Fibroblast of skin of abdomen (primary cell): ENCODE measurements at regions not wholly inside any gene's neighbourhood (a gene's known extent, or its start where the extent isn't known, plus 50 kb on each side); places are given as distances from the start of the nearest gene placed in this dataset.

Source experiments
- DNase-seq: peaks from one replicate; pipeline ENCODE4 v3.0.0-alpha.2; 2013

DNA sequence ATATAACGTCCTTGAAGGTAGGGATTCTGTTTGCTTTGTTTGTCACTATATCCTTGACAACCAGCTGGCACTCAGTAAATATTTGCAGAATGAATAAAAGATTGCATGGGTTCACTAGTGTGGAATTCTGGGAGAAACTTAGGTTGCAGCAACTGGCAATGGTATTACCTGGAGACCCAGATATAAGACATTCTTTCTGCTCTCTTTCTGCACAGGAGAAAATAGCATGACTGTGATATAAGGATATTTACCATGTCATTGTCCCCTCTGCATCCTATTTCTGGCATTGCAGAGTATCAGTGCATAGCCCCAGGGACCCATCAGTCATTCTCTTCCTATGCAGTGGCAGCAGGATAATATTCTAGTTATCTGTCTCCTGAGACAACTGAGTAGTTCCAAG lies 308.9 kb upstream of the LRRC7 start:
- no peak for DNase-seq

GRCh38 chr1:69263921-69264391 lies 303.8 kb upstream of the LRRC7 start:
- peak; percentile 95 for DNase-seq

DNA sequence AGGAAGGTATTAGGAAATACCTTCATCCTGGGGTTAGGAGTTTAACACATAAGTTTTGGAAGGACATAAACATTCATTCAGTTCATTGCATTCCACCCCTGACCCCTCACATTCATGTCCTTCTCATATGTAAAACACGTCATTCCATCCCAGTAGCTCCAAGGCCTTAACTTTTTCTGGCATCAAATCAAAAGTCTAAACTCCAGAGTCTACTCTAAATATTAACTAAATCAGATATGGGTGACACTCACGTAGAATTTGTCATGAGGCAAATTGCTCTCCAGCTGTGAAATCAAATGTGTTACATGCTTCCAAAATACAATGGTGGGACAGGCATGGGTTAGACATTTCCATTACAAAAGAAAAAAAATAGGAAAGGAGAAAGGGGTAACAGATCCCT lies 298.2 kb upstream of the LRRC7 start:
- no peak for DNase-seq

DNA sequence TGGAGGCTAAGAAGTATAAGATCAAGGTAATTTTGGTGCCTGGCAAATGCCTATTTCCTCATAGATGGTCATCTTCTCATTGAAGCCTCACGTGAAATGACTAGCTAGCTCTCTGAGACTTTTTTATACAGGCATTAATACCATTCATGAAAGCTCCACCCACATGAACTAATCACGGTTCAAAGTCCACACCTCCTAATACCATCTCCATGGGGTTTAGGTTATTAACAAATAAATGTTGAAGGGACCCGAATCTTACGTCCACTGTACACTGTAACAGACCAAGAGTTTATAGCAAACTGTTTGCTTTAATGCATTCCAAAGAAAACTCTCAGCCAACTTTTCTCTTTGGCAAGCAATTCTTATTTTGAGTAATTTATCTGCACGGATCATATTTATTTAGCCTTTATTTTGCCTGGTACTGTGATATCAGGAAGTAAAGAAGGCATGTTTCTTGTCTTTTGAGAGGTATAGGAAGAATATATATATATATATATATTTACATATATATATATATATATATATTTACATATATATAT lies 296.1 kb upstream of the LRRC7 start:
- no peak for DNase-seq

DNA sequence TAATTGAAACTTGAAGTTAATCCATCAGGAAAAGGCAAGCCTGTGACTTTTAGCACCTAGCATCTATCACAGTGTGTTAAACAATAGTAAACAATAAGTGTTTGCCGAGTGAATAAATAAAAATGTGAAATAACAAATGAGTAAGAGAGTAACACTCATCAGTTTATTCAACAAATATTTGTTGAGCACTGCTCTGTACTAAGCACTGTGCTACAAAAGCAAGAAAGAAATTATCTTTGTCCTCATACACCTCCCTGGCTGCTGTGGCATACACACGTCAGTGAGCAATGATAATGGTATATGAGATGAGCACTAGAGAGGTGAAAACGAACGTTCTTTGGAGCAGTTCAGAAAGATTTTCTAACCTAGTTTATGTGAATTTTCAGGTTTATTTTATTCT lies 295.0 kb upstream of the LRRC7 start:
- no peak for DNase-seq

DNA sequence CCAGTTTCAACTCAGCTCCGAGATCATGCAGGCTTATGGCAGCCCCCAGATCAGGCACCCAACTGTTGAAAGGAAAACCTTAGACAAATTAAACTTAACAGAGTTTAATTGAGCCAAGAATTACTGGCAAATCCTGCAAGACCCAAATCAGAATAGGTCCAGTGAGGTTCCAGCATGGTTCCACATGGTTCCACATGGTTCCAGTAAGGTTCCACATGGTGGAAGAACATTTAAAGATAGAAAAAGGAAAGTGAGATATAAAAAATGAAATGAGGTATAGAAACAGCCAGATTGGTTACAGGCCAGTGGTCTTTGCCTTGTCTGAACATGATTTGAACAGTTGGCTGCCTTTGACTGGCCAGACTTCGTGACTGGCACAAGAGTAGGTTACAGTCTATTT lies 288.8 kb upstream of the LRRC7 start:
- no peak for DNase-seq

GRCh38 chr1:69283516-69283915 lies 284.2 kb upstream of the LRRC7 start:
- no peak for DNase-seq

DNA sequence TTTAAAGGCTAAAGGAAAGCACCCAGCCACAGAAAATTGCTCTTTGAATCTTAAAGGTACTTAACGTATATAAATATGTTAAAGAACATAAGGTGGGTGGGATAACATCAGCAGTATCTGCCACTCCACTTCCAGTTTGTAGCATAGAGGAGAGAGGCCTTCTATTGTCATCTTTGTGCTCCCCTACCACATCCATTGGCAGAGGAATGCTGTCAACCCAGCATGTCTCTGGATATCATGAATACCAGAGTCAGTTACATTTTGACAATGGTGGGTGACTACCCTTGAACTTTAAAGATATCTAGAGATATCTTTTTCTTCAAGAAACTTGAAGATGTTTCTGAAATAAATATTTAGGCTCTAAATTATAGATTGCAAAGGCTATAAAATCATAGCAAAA lies 283.2 kb upstream of the LRRC7 start:
- no peak for DNase-seq

- DNase-seq = no peak
Observed at GRCh38 chr1:69288416-69288815, 279.3 kb upstream of the LRRC7 start.

DNA sequence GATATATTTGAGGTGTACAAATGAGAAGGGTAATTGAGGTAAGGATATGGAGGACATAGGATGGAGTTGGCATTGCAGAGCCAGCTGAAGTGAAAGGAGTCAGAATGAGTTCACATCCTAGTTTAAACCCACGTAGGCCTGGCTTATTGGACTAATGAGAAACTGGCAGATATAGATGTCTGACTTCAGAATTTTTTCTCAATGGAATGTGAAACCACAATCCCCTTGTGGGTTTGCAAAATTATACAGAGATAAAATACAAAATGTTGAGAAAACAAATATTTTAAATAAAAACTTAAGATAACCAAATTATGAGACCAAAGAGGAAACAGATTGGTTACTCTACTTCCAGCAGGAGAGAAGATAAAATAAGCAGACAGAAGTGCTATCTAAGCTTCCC lies 277.4 kb upstream of the LRRC7 start:
- DNase-seq = peak; percentile 31

- no peak for DNase-seq
Observed at GRCh38 chr1:69291541-69291940, 276.2 kb upstream of the LRRC7 start.

DNA sequence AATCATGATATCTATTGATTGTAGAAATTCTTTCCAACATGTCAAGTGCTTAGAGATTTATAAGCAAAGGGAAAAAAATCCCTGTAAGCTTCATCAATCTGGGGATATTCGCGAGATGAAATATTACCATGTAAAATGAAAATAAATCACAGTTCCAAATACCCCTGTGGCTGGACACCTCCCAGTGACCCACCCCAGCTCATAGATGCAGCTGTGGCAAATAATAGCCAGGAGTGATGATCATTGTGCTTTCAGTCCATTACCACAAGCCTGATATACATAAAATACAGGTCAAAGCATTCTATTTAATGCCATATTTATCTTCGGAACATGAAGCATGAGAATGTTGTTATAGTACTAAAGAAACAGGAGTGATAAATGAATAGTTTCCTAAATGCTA lies 274.9 kb upstream of the LRRC7 start:
- DNase-seq = no peak

- DNase-seq = no peak
Observed at GRCh38 chr1:69294171-69294570, 273.6 kb upstream of the LRRC7 start.

- DNase-seq = no peak
Observed at GRCh38 chr1:69295265-69295664, 272.5 kb upstream of the LRRC7 start.

DNA sequence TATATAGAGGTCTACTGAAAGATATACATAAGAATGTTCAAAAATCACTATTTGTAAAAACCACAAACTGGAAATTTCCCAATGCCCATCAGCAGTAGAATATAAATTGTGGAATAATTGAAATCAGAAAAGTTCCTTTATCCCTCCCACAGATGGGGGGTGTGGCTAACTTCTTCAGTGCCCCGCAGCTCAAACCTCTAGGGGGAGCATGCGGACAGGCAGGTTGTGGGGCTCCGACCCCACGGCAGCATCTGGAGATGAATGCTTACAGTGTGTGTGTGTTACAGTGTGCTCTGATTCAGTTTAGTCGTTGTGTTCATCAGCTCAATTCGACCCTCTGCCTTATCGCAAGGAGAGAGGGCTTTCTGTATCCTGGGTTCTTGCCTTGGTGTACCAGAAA lies 262.1 kb upstream of the LRRC7 start:
- no peak for DNase-seq

DNA sequence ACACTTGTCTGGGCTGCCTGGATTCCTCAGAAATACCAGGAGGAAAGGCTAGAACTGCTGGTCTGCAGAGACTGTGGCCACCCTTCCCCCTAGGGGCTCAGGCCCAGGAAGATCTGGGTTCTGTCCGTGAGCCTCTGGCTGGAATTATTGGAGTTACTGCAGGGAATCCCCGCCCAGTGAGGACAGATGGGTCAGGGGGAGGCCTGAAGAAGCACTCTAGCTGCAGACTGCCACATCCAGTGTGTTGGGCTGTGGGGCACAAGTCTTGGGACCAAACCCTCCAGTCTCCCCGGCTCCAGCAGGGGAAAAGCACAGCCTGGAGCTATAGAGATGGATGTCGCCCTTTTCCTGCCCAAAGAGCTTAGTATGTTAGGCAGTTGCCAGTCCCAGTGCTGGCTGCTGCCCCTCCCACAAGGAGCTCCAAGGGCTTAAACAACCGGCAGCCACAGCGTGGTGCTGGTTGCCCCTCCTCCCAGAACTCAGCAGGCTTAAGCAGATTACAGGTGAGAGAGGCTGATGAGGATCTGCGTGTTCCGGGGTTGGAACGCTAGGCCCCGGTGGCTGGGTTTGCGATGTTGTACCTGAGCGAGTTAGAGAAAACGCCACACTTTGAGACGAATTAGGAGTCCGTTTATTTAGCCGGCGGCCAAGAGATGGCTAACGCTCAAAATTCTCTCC lies 255.5 kb upstream of the LRRC7 start:
- no peak for DNase-seq

DNA sequence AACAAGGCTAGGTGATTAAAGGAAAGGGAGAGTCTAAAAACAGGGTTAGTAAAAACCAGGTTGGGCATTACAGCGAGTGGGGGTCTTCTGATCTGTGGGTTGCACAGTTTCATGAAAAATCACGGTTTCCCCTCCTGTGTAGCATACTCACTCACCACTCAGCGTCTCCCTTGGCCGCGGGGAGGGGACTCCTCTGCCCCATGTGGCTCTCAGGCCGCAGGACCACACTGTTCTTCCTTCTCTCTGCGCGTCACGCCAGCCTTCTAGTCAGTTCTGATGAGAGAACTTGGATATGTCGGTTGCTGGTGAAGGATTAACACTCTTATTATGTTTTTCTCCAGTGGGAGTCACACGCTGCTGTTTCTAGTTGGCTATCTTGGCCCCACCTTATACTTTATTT lies 254.6 kb upstream of the LRRC7 start:
- DNase-seq = no peak

DNA sequence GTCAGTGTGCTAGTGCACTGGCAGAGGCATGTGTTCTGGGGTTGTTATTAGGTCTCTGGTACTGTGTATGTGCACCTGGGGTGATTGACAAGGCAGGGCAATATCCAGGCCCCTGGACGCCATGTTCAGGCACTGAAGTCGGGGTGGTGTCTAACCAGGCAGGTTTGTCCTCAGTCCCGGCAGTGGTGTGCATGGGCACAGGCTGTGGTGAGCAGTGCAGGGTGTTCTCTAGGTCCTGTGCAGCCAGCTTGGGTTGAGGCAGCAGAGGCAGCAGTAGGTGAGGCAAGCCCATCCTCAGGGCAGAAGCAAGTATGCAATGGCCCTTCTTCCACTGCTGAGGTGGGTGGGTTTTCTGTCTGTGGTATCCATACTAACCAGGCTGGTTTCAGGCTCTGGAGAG lies 252.3 kb upstream of the LRRC7 start:
- no peak for DNase-seq

DNA sequence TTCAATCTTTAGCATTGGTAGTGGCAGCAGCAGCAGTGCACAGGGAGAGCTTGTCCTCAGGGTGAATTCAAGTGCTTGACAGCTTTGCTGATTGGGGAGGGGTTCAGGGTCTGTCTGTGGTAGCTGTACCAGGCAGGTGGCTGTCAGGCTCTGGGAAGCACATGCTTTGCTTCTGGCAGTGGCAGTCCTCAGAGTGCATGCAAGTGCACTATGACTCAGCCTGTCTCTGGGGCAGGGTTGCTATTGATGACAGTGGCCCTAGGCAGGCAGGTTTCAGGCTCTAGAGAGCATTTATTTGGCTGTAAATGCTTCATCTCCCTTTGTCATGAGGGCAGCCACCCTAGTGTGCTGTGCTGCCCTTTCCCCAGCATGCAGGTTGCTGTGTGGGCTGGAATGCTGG lies 251.9 kb upstream of the LRRC7 start:
- DNase-seq = no peak

DNA sequence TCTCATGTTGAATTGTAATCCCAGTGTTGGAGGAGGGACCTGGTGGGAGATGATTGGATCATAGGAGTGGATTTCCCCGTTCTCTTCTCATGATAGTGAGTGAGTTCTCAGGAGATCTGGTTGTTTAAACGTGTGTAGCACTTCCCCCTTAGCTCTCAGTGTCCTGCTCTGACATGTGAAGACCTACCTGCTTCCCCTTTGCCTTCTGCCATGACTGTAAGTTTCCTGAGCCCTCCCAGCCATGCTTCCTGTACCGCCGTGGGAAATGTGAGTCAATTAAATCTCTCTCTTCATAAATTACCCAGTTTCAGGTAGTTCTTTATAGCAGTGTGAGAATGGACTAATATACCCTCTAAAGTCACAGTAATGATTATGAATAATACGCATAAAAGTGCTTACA lies 248.4 kb upstream of the LRRC7 start:
- DNase-seq = no peak

DNA sequence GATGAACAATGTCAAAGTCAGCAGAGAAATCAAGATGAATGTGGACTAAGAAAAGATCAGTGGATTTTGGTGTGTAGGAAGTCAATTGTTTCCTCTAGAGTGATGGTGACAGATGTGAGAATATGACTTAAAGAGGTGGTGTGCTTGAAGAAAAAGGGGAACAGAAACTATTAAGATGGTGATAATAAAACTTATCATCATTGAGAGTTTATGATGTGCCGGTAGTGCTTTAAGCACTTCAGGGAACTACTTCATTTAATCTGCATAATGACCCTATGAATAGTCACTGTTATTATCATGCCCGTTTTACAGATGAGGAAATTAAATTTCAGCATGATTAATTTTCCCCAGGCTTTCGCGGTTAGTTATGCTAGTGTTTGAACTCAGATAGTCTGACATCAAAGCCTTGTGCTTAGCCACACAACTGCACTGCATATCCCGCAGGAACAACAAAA lies 246.9 kb upstream of the LRRC7 start:
- no peak for DNase-seq

GRCh38 chr1:69321311-69321710 lies 246.4 kb upstream of the LRRC7 start:
- no peak for DNase-seq

GRCh38 chr1:69328186-69328585 lies 239.5 kb upstream of the LRRC7 start:
- DNase-seq = no peak

- no peak for DNase-seq
Observed at GRCh38 chr1:69363236-69363635, 204.5 kb upstream of the LRRC7 start.

DNA sequence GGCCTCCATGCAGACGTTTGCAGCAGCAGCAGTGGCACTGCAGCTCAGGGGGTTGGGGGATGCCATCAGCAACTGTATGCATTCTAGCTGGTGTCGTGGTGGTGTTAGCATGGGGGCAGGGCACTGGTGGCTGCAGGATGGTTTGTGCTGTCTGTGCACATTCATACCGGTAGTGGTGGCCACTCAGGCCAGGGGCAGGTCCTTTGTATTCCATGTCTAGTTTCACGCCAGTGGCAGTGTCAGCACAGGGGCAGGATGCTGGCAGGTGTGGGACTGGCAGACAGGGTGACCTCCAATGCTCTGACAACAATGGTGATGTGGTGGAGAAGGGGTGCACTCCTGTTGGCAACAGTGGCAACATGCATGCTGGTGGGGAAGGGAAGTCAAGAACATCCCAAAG lies 194.2 kb upstream of the LRRC7 start:
- no peak for DNase-seq
